NCI-H128 (cell line): ENCODE measurements at regions not wholly inside any gene's neighbourhood (a gene's known extent, or its start where the extent isn't known, plus 50 kb on each side); places are given as distances from the start of the nearest gene placed in this dataset.

Experiments used
- DNase-seq: peaks from one replicate; lab custom pipeline; 2025; ENCODE audit not compliant: unreplicated experiment; lab: John Stamatoyannopoulos, UW

- no peak for DNase-seq
Observed at GRCh38 chr10:131444286-131444685, 132.8 kb upstream of the TCERG1L start.

GRCh38 chr10:131444862-131445461, 133.4 kb upstream of the TCERG1L start:
- no peak for DNase-seq

- no peak for DNase-seq
Observed at GRCh38 chr10:131445623-131446022, 134.1 kb upstream of the TCERG1L start.

GRCh38 chr10:131446171-131446570, 134.7 kb upstream of the TCERG1L start:
- no peak for DNase-seq

- DNase-seq: no peak
Observed at GRCh38 chr10:131448171-131448570, 136.7 kb upstream of the TCERG1L start.

GRCh38 chr10:131448883-131449282, 137.4 kb upstream of the TCERG1L start:
- DNase-seq: no peak

- DNase-seq: no peak
Observed at GRCh38 chr10:131450216-131450765, 138.8 kb upstream of the TCERG1L start.

GRCh38 chr10:131451407-131452015, 140.0 kb upstream of the TCERG1L start:
- no peak for DNase-seq

- DNase-seq: no peak
Observed at GRCh38 chr10:131452926-131453720, 141.6 kb upstream of the TCERG1L start.

GRCh38 chr10:131453721-131454634, 142.5 kb upstream of the TCERG1L start:
- DNase-seq: no peak

GRCh38 chr10:131456411-131456810, 144.9 kb upstream of the TCERG1L start:
- DNase-seq: no peak

GRCh38 chr10:131461093-131461492, 149.6 kb upstream of the TCERG1L start:
- DNase-seq: no peak

GRCh38 chr10:131464789-131465188, 153.3 kb upstream of the TCERG1L start:
- DNase-seq: no peak

- no peak for DNase-seq
Observed at GRCh38 chr10:131469551-131469950, 158.0 kb upstream of the TCERG1L start.

GRCh38 chr10:131473645-131474044, 162.1 kb upstream of the TCERG1L start:
- no peak for DNase-seq

GRCh38 chr10:131474416-131474815, 162.9 kb upstream of the TCERG1L start:
- no peak for DNase-seq

- DNase-seq: no peak
Observed at GRCh38 chr10:131475043-131475442, 163.5 kb upstream of the TCERG1L start.

GRCh38 chr10:131475803-131476202, 164.3 kb upstream of the TCERG1L start:
- no peak for DNase-seq

- DNase-seq: no peak
Observed at GRCh38 chr10:131477457-131478121, 166.1 kb upstream of the TCERG1L start.

- DNase-seq: no peak
Observed at GRCh38 chr10:131478377-131478989, 167.0 kb upstream of the TCERG1L start.
